Activated CD4-positive, alpha-beta T cell treated with anti-CD3 and anti-CD28 coated beads, Interleukin-2, Interleukin-4, amounts not matched to agents 100 ng/mL and 50 ng/mL, durations not matched to agents 16 hours and 8 hours (primary cell): ENCODE measurements at regions not wholly inside any gene's neighbourhood (a gene's known extent, or its start where the extent isn't known, plus 50 kb on each side); places are given as distances from the start of the nearest gene placed in this dataset.
"Not testable (repeated sequence)": the region's sequence is repeated elsewhere in the genome, so short reads cannot be mapped to it uniquely, and the experiment has no call there.

Source experiments
- DNase-seq: peaks from one replicate; pipeline ENCODE4 v3.0.0-alpha.2; 2020; ENCODE audit warnings: low spot score

- no peak for DNase-seq
Measured at GRCh38 chr13:54004026-54004699, 975.5 kb downstream of the OLFM4 start.

GRCh38 chr13:54016542-54016941 is 987.9 kb downstream of the OLFM4 start:
- no peak for DNase-seq

GRCh38 chr13:54018485-54018884 is 989.9 kb downstream of the OLFM4 start:
- no peak for DNase-seq

DNA sequence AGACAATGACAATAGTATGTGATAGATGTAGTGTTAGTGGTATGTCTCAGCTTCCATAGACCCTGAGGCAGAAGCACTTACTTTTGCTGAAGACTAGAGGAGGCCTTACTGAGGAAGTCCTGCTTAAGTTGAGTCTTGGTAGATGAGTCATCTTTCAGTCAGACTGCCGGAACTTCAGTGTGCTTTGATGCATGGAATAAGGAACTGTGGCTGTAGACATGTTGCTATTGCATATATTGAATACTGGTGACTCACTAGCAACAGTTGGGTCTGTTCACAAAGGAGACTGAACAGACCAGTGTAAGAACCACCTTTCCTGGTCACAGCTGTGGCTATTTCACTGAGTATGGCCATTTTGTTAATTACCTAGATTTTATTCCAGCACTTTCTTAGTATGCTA is 1000.6 kb downstream of the OLFM4 start:
- DNase-seq = no peak

GRCh38 chr13:54029720-54030119 is 1001.1 kb downstream of the OLFM4 start:
- no peak for DNase-seq

- no peak for DNase-seq
Measured at GRCh38 chr13:54033323-54033861, 1004.8 kb downstream of the OLFM4 start.

- no peak for DNase-seq
Measured at GRCh38 chr13:54034047-54034446, 1005.4 kb downstream of the OLFM4 start.

GRCh38 chr13:54057416-54057815 is 1028.8 kb downstream of the OLFM4 start:
- DNase-seq = not testable (repeated sequence)

GRCh38 chr13:54069958-54070357 is 1041.3 kb downstream of the OLFM4 start:
- not testable (repeated sequence) for DNase-seq

DNA sequence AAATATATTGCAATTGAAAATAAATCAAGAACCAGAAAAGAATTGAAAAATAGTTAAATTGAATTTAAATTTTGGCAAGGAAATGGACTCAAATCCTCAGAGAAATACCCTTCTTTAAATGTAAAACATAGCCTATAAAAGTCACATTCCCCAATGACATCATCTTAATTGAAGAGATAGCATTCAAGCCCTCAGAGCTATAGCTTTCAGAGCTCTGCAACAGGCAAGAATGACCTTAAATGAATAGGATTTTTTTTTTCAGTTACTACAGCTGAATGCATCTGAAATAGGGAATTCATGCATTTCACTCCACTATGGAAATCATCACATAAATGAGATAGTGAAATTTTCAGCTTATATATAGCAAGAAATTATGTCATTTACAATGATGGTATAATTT is 1049.0 kb downstream of the OLFM4 start:
- DNase-seq = no peak

- DNase-seq = no peak
Measured at GRCh38 chr13:54078271-54078870, 1049.8 kb downstream of the OLFM4 start.

- DNase-seq = not testable (repeated sequence)
Measured at GRCh38 chr13:54082309-54082708, 1053.7 kb downstream of the OLFM4 start.

GRCh38 chr13:54091884-54092283 is 1063.3 kb downstream of the OLFM4 start:
- no peak for DNase-seq

DNA sequence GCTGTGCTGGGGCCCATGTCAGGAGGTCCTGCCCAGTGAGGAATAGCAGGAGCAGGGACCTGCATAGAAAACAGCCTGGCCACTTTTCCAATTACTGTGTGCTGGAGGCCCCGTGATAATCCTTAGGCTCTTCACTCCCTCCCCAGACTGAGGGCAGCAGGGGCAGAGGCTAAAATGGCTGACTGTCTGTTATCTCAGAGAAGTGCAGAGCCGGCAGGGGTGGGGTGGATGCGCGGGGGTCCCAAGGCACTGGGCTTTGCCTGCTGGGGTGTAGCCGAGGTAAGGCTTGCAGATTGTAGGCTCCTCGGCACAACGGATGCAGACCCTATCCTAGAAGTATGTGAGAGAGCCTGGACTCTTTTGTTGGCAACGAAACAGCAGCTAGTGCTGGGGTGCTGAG is 1064.1 kb downstream of the OLFM4 start:
- no peak for DNase-seq

- no peak for DNase-seq
Measured at GRCh38 chr13:54110597-54110996, 1082.0 kb downstream of the OLFM4 start.

GRCh38 chr13:54124700-54125099 is 1096.1 kb downstream of the OLFM4 start:
- DNase-seq = no peak

- not testable (repeated sequence) for DNase-seq
Measured at GRCh38 chr13:54130931-54131330, 1102.3 kb downstream of the OLFM4 start.

DNA sequence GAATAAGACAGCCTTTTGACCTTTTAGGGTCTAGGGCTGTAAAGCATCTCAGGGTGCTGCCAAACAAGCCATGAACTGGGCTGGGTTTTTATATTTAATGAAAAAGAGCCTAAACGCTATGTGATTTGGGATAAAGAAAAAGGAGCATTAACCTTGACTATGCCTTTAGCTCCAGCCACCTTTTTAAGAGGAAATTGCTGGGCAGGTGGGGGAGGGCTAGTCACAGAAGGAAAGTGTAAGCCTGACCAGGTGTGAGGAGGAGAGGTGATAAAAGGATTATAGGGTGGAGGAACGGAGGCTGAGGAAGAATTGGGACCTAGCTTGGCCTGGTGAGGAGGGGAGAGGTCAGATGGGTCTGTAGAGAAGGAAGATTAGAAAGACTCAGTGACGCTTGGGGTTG is 1102.8 kb downstream of the OLFM4 start:
- not testable (repeated sequence) for DNase-seq

GRCh38 chr13:54132127-54132526 is 1103.5 kb downstream of the OLFM4 start:
- DNase-seq = not testable (repeated sequence)

DNA sequence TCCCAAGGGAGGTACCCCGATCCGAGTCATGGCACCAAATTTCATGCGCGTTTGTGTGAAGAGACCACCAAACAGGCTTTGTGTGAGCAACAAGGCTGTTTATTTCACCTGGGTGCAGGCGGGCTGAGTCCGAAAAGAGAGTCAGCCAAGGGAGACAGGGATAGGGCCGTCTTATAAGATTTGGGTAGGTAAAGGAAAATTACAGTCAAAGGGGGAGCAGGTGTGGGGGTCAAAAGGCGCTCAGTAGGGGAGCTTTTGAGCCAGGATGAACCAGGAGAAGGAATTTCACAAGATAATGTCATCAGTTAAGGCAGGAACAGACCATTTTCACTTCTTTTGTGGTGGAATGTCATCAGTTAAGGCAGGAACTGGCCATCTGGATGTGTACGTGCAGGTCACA is 1104.1 kb downstream of the OLFM4 start:
- DNase-seq = not testable (repeated sequence)

- DNase-seq = no peak
Measured at GRCh38 chr13:54133746-54134145, 1105.1 kb downstream of the OLFM4 start.

DNA sequence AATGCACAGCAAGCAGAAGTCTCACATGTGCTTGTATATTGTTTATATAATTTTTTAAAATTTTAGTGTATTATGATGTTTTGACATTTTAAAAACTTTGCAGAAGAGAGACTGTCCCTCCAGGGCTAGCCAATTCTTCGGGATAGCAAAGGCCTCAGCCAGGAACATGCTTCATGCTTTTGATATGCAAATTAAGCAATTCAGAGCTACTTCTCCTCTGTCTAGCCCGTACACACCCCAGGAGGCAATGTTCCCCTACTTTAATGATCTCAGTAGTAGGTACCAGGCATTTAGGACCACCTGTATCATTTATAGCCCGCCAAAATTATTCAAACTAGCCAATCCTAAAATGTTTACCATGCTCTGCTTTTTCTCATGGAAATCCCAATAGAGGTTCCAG is 1116.2 kb downstream of the OLFM4 start:
- DNase-seq = no peak

DNA sequence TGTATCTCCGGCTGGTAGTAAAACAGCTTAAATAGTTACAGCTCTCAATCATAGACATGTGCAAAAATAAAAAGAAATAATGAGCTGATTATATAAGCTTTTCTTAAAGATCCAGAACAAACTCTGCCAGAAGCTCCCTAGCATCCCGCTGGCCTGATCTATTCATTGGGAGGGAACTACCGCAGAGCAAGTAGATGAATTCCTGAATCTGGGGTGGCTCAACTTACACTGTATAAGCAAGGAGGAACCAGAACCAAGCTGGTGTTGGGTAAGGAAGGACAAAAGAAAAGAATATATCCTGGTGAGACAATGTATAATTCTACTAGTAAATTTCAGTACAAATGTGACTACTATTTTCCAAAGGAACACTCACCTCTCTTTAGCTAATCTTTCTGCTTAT is 1122.2 kb downstream of the OLFM4 start:
- DNase-seq = no peak

- DNase-seq = no peak
Measured at GRCh38 chr13:54162069-54162468, 1133.5 kb downstream of the OLFM4 start.
